ENCODE measurements at regions not wholly inside any gene's neighbourhood (a gene's known extent, or its start where the extent isn't known, plus 50 kb on each side); places are given as distances from the start of the nearest gene placed in this dataset.
"Not testable (repeated sequence)": the region's sequence is repeated elsewhere in the genome, so short reads cannot be mapped to it uniquely, and the experiment has no call there.

- DNase-seq (ENCODE audit: extremely low spot score in 2 of 2); H3K36me3 ChIP-seq; intact Hi-C loops (cut with DNase I): not testable (repeated sequence)
Measured at GRCh38 chr17:15836249-15836982, 104.3 kb downstream of the TBC1D26 start.

GRCh38 chr17:15836991-15837390 lies 104.9 kb downstream of the TBC1D26 start:
- H3K36me3 ChIP-seq; DNase-seq (ENCODE audit: extremely low spot score in 2 of 2); H3K4me1 ChIP-seq; H3K4me3 ChIP-seq; H3K27ac ChIP-seq; H3K9me3 ChIP-seq; H3K27me3 ChIP-seq; intact Hi-C loops (cut with DNase I): not testable (repeated sequence)

More at GRCh38 chr17:15836249-15836982, 104.3 kb downstream of the TBC1D26 start:
- H3K27me3 ChIP-seq, H3K4me3 ChIP-seq, H3K9me3 ChIP-seq, H3K27ac ChIP-seq, H3K4me1 ChIP-seq: not testable (repeated sequence)

GRCh38 chr17:15847447-15848229 lies 97.3 kb upstream of the ADORA2B start:
- H3K27me3 ChIP-seq; DNase-seq (ENCODE audit: extremely low spot score in 2 of 2); H3K4me1 ChIP-seq; H3K27ac ChIP-seq; H3K9me3 ChIP-seq; intact Hi-C loops (cut with DNase I); H3K4me3 ChIP-seq; H3K36me3 ChIP-seq: not testable (repeated sequence)

GRCh38 chr17:15849054-15849453 lies 95.9 kb upstream of the ADORA2B start:
- H3K4me1 ChIP-seq; DNase-seq (ENCODE audit: extremely low spot score in 2 of 2); H3K9me3 ChIP-seq; H3K36me3 ChIP-seq; H3K27me3 ChIP-seq; H3K4me3 ChIP-seq; H3K27ac ChIP-seq; intact Hi-C loops (cut with DNase I): not testable (repeated sequence)

GRCh38 chr17:15850071-15850470 lies 94.9 kb upstream of the ADORA2B start:
- H3K36me3 ChIP-seq; H3K27ac ChIP-seq; H3K4me1 ChIP-seq; intact Hi-C loops (cut with DNase I); DNase-seq (ENCODE audit: extremely low spot score in 2 of 2); H3K4me3 ChIP-seq; H3K27me3 ChIP-seq; H3K9me3 ChIP-seq: not testable (repeated sequence)

- DNase-seq (ENCODE audit: extremely low spot score in 2 of 2); H3K36me3 ChIP-seq; H3K4me1 ChIP-seq; H3K4me3 ChIP-seq; H3K27ac ChIP-seq; H3K27me3 ChIP-seq; intact Hi-C loops (cut with DNase I); H3K9me3 ChIP-seq: not testable (repeated sequence)
Measured at GRCh38 chr17:15850687-15851086, 94.2 kb upstream of the ADORA2B start.

GRCh38 chr17:15852863-15853262 lies 92.1 kb upstream of the ADORA2B start:
- H3K4me1 ChIP-seq; H3K27me3 ChIP-seq; H3K36me3 ChIP-seq; intact Hi-C loops (cut with DNase I); H3K9me3 ChIP-seq; DNase-seq (ENCODE audit: extremely low spot score in 2 of 2); H3K4me3 ChIP-seq; H3K27ac ChIP-seq: not testable (repeated sequence)

- H3K27me3 ChIP-seq; H3K27ac ChIP-seq; H3K9me3 ChIP-seq; DNase-seq (ENCODE audit: extremely low spot score in 2 of 2); H3K36me3 ChIP-seq; H3K4me1 ChIP-seq; H3K4me3 ChIP-seq; intact Hi-C loops (cut with DNase I): not testable (repeated sequence)
Measured at GRCh38 chr17:15856191-15856590, 88.7 kb upstream of the ADORA2B start.

GRCh38 chr17:15856745-15857144 lies 88.2 kb upstream of the ADORA2B start:
- H3K4me1 ChIP-seq; H3K36me3 ChIP-seq; H3K27ac ChIP-seq; H3K27me3 ChIP-seq; DNase-seq (ENCODE audit: extremely low spot score in 2 of 2); H3K9me3 ChIP-seq; intact Hi-C loops (cut with DNase I); H3K4me3 ChIP-seq: not testable (repeated sequence)

- H3K9me3 ChIP-seq; H3K27ac ChIP-seq; intact Hi-C loops (cut with DNase I); H3K4me1 ChIP-seq; H3K4me3 ChIP-seq; H3K36me3 ChIP-seq; H3K27me3 ChIP-seq; DNase-seq (ENCODE audit: extremely low spot score in 2 of 2): not testable (repeated sequence)
Measured at GRCh38 chr17:15858082-15858481, 86.8 kb upstream of the ADORA2B start.

- H3K9me3 ChIP-seq; H3K27ac ChIP-seq; DNase-seq (ENCODE audit: extremely low spot score in 2 of 2); H3K27me3 ChIP-seq; H3K4me3 ChIP-seq; intact Hi-C loops (cut with DNase I); H3K4me1 ChIP-seq; H3K36me3 ChIP-seq: not testable (repeated sequence)
Measured at GRCh38 chr17:15860774-15861173, 84.2 kb upstream of the ADORA2B start.

GRCh38 chr17:15864061-15864460 lies 80.9 kb upstream of the ADORA2B start:
- H3K27me3 ChIP-seq; H3K4me1 ChIP-seq; H3K4me3 ChIP-seq; H3K27ac ChIP-seq; H3K36me3 ChIP-seq; DNase-seq (ENCODE audit: extremely low spot score in 2 of 2); H3K9me3 ChIP-seq; intact Hi-C loops (cut with DNase I): not testable (repeated sequence)

- H3K4me1 ChIP-seq; H3K27me3 ChIP-seq; intact Hi-C loops (cut with DNase I); DNase-seq (ENCODE audit: extremely low spot score in 2 of 2); H3K36me3 ChIP-seq; H3K4me3 ChIP-seq; H3K27ac ChIP-seq; H3K9me3 ChIP-seq: not testable (repeated sequence)
Measured at GRCh38 chr17:15864472-15864871, 80.5 kb upstream of the ADORA2B start.

- DNase-seq (ENCODE audit: extremely low spot score in 2 of 2); H3K27me3 ChIP-seq; H3K27ac ChIP-seq; H3K4me3 ChIP-seq; intact Hi-C loops (cut with DNase I); H3K36me3 ChIP-seq; H3K4me1 ChIP-seq; H3K9me3 ChIP-seq: not testable (repeated sequence)
Measured at GRCh38 chr17:15866015-15866414, 78.9 kb upstream of the ADORA2B start.

Data from vagina (tissue), 2 donors.